ENCODE measurements at regions not wholly inside any gene's neighbourhood (a gene's known extent, or its start where the extent isn't known, plus 50 kb on each side); places are given as distances from the start of the nearest gene placed in this dataset.

- TF ChIP-seq POLR2AphosphoS5 (IDR thresholded peaks at IDR 0.05; ENCODE audit: borderline replicate concordance, low read depth, low read length) (no peak), EZH2 (IDR thresholded peaks at IDR 0.05) (no peak)
These were observed 177.9 kb upstream of the SLC14A2 start for GRCh38 chr18:45437366-45437765.
